HG03280 (cell line): ENCODE measurements at regions not wholly inside any gene's neighbourhood (a gene's known extent, or its start where the extent isn't known, plus 50 kb on each side); places are given as distances from the start of the nearest gene placed in this dataset.
"Not testable (repeated sequence)": the region's sequence is repeated elsewhere in the genome, so short reads cannot be mapped to it uniquely, and the experiment has no call there.

Experiments used
- ATAC-seq: cut with Tn5 transposase; IDR thresholded peaks from one replicate; pipeline ENCODE4 v1.9.1; 2021; ENCODE audit warnings: mild to moderate bottlenecking, moderate library complexity; ENCODE audit not compliant: unreplicated experiment

- ATAC-seq, result no peak
These were observed 160.7 kb downstream of the LEPR start for GRCh38 chr1:65581119-65581518.

- ATAC-seq, result no peak
These were observed 163.9 kb downstream of the LEPR start for GRCh38 chr1:65584399-65584798.

- no peak for ATAC-seq
These were observed 169.8 kb downstream of the LEPR start for GRCh38 chr1:65590279-65590678.

- no peak for ATAC-seq
These were observed 173.0 kb downstream of the LEPR start for GRCh38 chr1:65593516-65593915.

- ATAC-seq, result no peak
These were observed 175.3 kb downstream of the LEPR start for GRCh38 chr1:65595724-65596123.

- no peak for ATAC-seq
These were observed 176.3 kb downstream of the LEPR start for GRCh38 chr1:65596768-65597167.

- no peak for ATAC-seq
These were observed 185.2 kb downstream of the LEPR start for GRCh38 chr1:65605621-65606020.

GRCh38 chr1:65606426-65606825 is 186.0 kb downstream of the LEPR start:
- ATAC-seq, result no peak

GRCh38 chr1:65613884-65614283 is 178.8 kb upstream of the PDE4B start:
- ATAC-seq, result no peak

GRCh38 chr1:65615859-65616258 is 176.8 kb upstream of the PDE4B start:
- no peak for ATAC-seq

- not testable (repeated sequence) for ATAC-seq
These were observed 171.0 kb upstream of the PDE4B start for GRCh38 chr1:65621721-65622120.

GRCh38 chr1:65623895-65624294 is 168.8 kb upstream of the PDE4B start:
- no peak for ATAC-seq

GRCh38 chr1:65625528-65625927 is 167.2 kb upstream of the PDE4B start:
- no peak for ATAC-seq

- no peak for ATAC-seq
These were observed 166.7 kb upstream of the PDE4B start for GRCh38 chr1:65626003-65626402.

GRCh38 chr1:65629788-65630187 is 162.9 kb upstream of the PDE4B start:
- ATAC-seq, result no peak

GRCh38 chr1:65630855-65631254 is 161.8 kb upstream of the PDE4B start:
- ATAC-seq, result no peak

GRCh38 chr1:65632235-65632634 is 160.5 kb upstream of the PDE4B start:
- no peak for ATAC-seq

GRCh38 chr1:65640046-65640445 is 152.6 kb upstream of the PDE4B start:
- ATAC-seq, result no peak

- ATAC-seq, result not testable (repeated sequence)
These were observed 143.5 kb upstream of the PDE4B start for GRCh38 chr1:65649185-65649584.

- no peak for ATAC-seq
These were observed 142.0 kb upstream of the PDE4B start for GRCh38 chr1:65650682-65651081.

GRCh38 chr1:65654526-65654925 is 138.2 kb upstream of the PDE4B start:
- ATAC-seq, result not testable (repeated sequence)

GRCh38 chr1:65657609-65658008 is 135.1 kb upstream of the PDE4B start:
- ATAC-seq, result not testable (repeated sequence)

- ATAC-seq, result no peak
These were observed 134.6 kb upstream of the PDE4B start for GRCh38 chr1:65658122-65658521.

- ATAC-seq, result no peak
These were observed 124.3 kb upstream of the PDE4B start for GRCh38 chr1:65668368-65668767.
